A549 (cell line): ENCODE measurements at regions not wholly inside any gene's neighbourhood (a gene's known extent, or its start where the extent isn't known, plus 50 kb on each side); places are given as distances from the start of the nearest gene placed in this dataset.

ENCODE experiments used
- ATAC-seq, 2 experiments: fragments of 200-7000 bp in 1 of 2; fragments of >200 bp in 1 of 2; cut with Nextera tagmentation in 1 of 2; cut with Tn5 transposase in 1 of 2; 3 replicates each; pipeline versions ENCODE4 v1.8.0 to v1.9.1; 2018 to 2020; ENCODE audit warnings: mild to moderate bottlenecking in 1 of 2, moderate library complexity in 1 of 2
- CTCF ChIA-PET: fragments of 300-600 bp; sonication (Branson Sonifier 250); formaldehyde crosslinking; extraction: SDS; loops from one replicate; lab custom pipeline; 2021; ENCODE audit warnings: antibody characterized with exemption, inconsistent platforms; lab: Yijun Ruan, JAX
- POLR2A ChIA-PET: fragments of 350-600 bp; formaldehyde crosslinking; extraction: SDS; loops from one replicate; lab custom pipeline; 2021; ENCODE audit warnings: antibody characterized with exemption, inconsistent platforms; lab: Yijun Ruan, JAX
- DNase-seq, 2 experiments: peaks; one replicate each; pipeline versions ENCODE4 v3.0.0 to v3.0.0-alpha.2; 2011 to 2016; ENCODE audit warnings: low read depth in 1 of 2, low spot score in 1 of 2
- FAIRE-seq: peaks from 2 replicates; lab custom pipeline; 2011; peaks lifted over from hg19 to GRCh38; lab: Jason Lieb, UNC
- H3K27ac ChIP-seq, 2 experiments: fragments of >200 bp; sonication (Bioruptor Twin); formaldehyde crosslinking; 3 replicates each; pipeline ENCODE4 v1.5.1; 2016 to 2017
- H3K4me1 ChIP-seq: fragments of >200 bp; sonication (Bioruptor Twin); formaldehyde crosslinking; 3 replicates; pipeline ENCODE4 v1.6.1; 2016
- H3K4me2 ChIP-seq: fragments of >200 bp; sonication (Bioruptor Twin); formaldehyde crosslinking; 3 replicates; pipeline ENCODE4 v1.6.1; 2016
- H3K4me3 ChIP-seq: fragments of >200 bp; sonication (Bioruptor Twin); formaldehyde crosslinking; 3 replicates; pipeline ENCODE4 v1.5.1; 2016
- H3K9me3 ChIP-seq: fragments of >200 bp; sonication (Bioruptor Twin); formaldehyde crosslinking; 3 replicates; pipeline ENCODE4 v1.6.1; 2016
- CBX2 ChIP-seq: fragments of 200-600 bp; sonication (generic); IDR thresholded peaks from 2 replicates; pipeline ENCODE4 v1.6.1; 2016; ENCODE audit warnings: low read depth, mild to moderate bottlenecking, borderline replicate concordance
- CHD2 ChIP-seq: fragments of 150-350 bp; IDR thresholded peaks from 2 replicates; pipeline ENCODE4 v1.6.1; 2014; ENCODE audit warnings: low read length; ENCODE audit not compliant: partially characterized antibody
- EHMT2 ChIP-seq: fragments of 200-600 bp; sonication (generic); IDR thresholded peaks from 2 replicates; pipeline ENCODE4 v1.6.1; 2016; ENCODE audit warnings: antibody characterized with exemption, low read depth, mild to moderate bottlenecking, moderate library complexity
- FOSL2 ChIP-seq, 2 experiments: fragments of 450-650 bp in 1 of 2; fragments of >200 bp in 1 of 2; sonication (Bioruptor Twin) in 1 of 2; formaldehyde crosslinking; IDR thresholded peaks; 2 replicates each; pipeline versions ENCODE4 v1.5.0 to v1.6.1; 2016 to 2020; ENCODE audit warnings: mild to moderate bottlenecking in 1 of 2, moderate library complexity in 1 of 2
- HEYL ChIP-seq: fragments of 250-450 bp; sonication (Bioruptor Pico); IDR thresholded peaks from 2 replicates; pipeline ENCODE4 v1.8.0; 2021; ENCODE audit warnings: mild to moderate bottlenecking, moderate library complexity
- HOXA7 ChIP-seq: fragments of 250-450 bp; sonication (Bioruptor Pico); IDR thresholded peaks from 2 replicates; pipeline ENCODE4 v1.5.0; 2020; ENCODE audit warnings: mild to moderate bottlenecking, moderate library complexity
- HOXB13 ChIP-seq: fragments of 250-450 bp; sonication (Bioruptor Pico); IDR thresholded peaks from 2 replicates; pipeline ENCODE4 v1.5.0; 2020; ENCODE audit warnings: low read depth, mild to moderate bottlenecking, moderate library complexity
- JUN ChIP-seq, 2 experiments: fragments of >200 bp; sonication (Bioruptor Twin); formaldehyde crosslinking; IDR thresholded peaks; 2 replicates in 1 of 2; 3 replicates in 1 of 2; pipeline ENCODE4 v1.6.1; 2016 to 2017
- JUNB ChIP-seq: fragments of >200 bp; sonication (Bioruptor Twin); formaldehyde crosslinking; IDR thresholded peaks from 2 replicates; pipeline ENCODE4 v1.6.1; 2016
- KDM5A ChIP-seq: fragments of 200-600 bp; sonication (generic); IDR thresholded peaks from 2 replicates; pipeline ENCODE4 v1.6.1; 2016; ENCODE audit warnings: antibody characterized with exemption, mild to moderate bottlenecking
- MAZ ChIP-seq: fragments of 150-350 bp; IDR thresholded peaks from 2 replicates; pipeline ENCODE4 v1.6.1; 2014; ENCODE audit warnings: antibody characterized with exemption, low read depth, low read length, borderline replicate concordance
- MYC ChIP-seq: IDR thresholded peaks from 2 replicates; pipeline ENCODE4 v1.6.1; 2012; ENCODE audit warnings: mild to moderate bottlenecking, inconsistent platforms, low read length, improper control_type of control experiment, borderline replicate concordance
- NPAS2 ChIP-seq: fragments of 250-450 bp; sonication (Bioruptor Pico); IDR thresholded peaks from 2 replicates; pipeline ENCODE4 v1.8.0; 2022; ENCODE audit warnings: mild to moderate bottlenecking, moderate library complexity, borderline replicate concordance
- NR3C1 ChIP-seq: fragments of >200 bp; sonication (Bioruptor Twin); formaldehyde crosslinking; IDR thresholded peaks from 3 replicates; pipeline ENCODE4 v1.6.1; 2017
- RNF2 ChIP-seq: fragments of 200-600 bp; sonication (generic); IDR thresholded peaks from 2 replicates; pipeline ENCODE4 v1.6.1; 2016; ENCODE audit warnings: low read depth, mild to moderate bottlenecking, antibody characterized with exemption, moderate library complexity, borderline replicate concordance
- TP53 ChIP-seq: fragments of 250-450 bp; sonication (Bioruptor Pico); IDR thresholded peaks from 2 replicates; pipeline ENCODE4 v1.5.0; 2021; ENCODE audit warnings: mild to moderate bottlenecking, moderate library complexity
- ZSCAN20 ChIP-seq: fragments of 250-450 bp; sonication (Bioruptor Pico); IDR thresholded peaks from 2 replicates; pipeline ENCODE4 v1.8.0; 2022; ENCODE audit warnings: mild to moderate bottlenecking, moderate library complexity
- WGBS: methylation state at CpG from one replicate; pipeline ENCODE4 v1.1.6; 2017; ENCODE audit errors: missing lambda C conversion rate; 5-methylcytosine and 5-hydroxymethylcytosine counted together
- TF ChIP-seq, protein P1 (sequence below): IDR thresholded peaks from 2 replicates; pipeline ENCODE4 v1.6.1; 2012
- TF ChIP-seq, protein P2 (sequence below): IDR thresholded peaks from 2 replicates; pipeline ENCODE4 v1.6.1; 2012
- TF ChIP-seq, protein P3 (sequence below): fragments of 250-450 bp; sonication (Bioruptor Pico); IDR thresholded peaks from 2 replicates; pipeline ENCODE4 v1.5.0; 2020; ENCODE audit warnings: low read depth, mild to moderate bottlenecking, moderate library complexity
- TF ChIP-seq, protein P4 (sequence below): fragments of >200 bp; sonication (Bioruptor Twin); formaldehyde crosslinking; IDR thresholded peaks from 2 replicates; pipeline ENCODE4 v1.6.1; 2016

DNA sequence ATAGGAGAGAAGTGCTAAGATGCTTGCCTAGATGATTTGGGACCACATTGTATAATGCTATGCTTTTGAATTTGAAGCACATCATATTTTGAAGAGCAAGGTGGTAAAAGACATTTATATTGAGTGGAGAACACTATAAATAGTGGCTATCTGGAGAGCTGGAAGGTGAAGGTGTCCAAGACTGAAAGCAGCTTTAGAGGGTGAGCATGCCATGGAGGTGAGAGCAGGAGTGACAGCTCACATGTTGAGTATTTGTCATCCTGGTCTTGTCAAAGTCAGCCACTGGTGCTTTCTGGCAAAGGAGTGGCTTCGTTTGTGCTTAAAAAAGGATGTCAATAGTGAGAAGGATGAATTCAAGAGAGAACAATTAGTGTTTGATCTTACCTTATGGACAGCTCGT is 225.9 kb downstream of the COG6 start (continued):
- TF ChIP-seq HEYL (CRISPR knock-in tag): no peak
- no peak for TF ChIP-seq JUN (IDR thresholded peaks at IDR 0.05)

DNA sequence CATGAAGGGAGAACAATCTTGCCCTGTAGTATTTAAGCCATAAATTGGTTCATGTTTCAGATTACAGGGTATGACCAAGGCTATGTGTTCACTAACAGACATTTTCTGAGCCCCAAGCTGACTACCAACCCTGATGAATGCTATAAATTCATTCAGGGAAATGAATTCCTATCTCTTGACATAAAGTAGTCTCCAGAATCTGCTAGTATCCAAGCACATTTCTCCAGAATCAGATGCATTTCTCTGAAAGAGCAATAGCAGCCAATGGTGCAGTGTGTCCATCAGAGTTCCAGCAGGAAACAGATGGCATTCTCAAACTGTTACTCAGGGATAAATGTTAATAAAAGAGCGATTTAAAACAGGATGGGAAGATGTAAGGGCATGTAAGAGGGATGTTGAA is 226.4 kb downstream of the COG6 start:
- Histone ChIP-seq H3K9me3 (no peaks in the 10 kb centered on the region; the same call in 2 of the 3 replicates), H3K4me2 (no peak overlapping the region), H3K27ac (no peak overlapping the region), H3K4me3 (no peak overlapping the region), H3K4me1 (no peaks in the 10 kb centered on the region)
- CTCF ChIA-PET: interaction anchor here (0.8 kb wide), 1 partner anchor 60 kb away, joined by 4 read pairs; no protein-coding TSS in a partner anchor
- no peak for FAIRE-seq
- ATAC-seq: no peak
- POLR2A ChIA-PET: no interaction called here
- TF ChIP-seq HOXB13 (CRISPR knock-in tag): no peak
- TF ChIP-seq, protein P1, sequence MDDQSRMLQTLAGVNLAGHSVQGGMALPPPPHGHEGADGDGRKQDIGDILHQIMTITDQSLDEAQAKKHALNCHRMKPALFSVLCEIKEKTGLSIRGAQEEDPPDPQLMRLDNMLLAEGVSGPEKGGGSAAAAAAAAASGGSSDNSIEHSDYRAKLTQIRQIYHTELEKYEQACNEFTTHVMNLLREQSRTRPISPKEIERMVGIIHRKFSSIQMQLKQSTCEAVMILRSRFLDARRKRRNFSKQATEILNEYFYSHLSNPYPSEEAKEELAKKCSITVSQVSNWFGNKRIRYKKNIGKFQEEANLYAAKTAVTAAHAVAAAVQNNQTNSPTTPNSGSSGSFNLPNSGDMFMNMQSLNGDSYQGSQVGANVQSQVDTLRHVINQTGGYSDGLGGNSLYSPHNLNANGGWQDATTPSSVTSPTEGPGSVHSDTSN: no peak
- no peak for TF ChIP-seq ZSCAN20 (CRISPR knock-in tag)
- TF ChIP-seq, protein P2, sequence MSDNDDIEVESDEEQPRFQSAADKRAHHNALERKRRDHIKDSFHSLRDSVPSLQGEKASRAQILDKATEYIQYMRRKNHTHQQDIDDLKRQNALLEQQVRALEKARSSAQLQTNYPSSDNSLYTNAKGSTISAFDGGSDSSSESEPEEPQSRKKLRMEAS: no peak
- TF ChIP-seq MYC: no peak
- TF ChIP-seq TP53: no peak
- no peak for TF ChIP-seq CBX2
- TF ChIP-seq NPAS2 (CRISPR knock-in tag): no peak
- no peak for TF ChIP-seq HOXA7 (CRISPR knock-in tag)
- TF ChIP-seq, protein P3, sequence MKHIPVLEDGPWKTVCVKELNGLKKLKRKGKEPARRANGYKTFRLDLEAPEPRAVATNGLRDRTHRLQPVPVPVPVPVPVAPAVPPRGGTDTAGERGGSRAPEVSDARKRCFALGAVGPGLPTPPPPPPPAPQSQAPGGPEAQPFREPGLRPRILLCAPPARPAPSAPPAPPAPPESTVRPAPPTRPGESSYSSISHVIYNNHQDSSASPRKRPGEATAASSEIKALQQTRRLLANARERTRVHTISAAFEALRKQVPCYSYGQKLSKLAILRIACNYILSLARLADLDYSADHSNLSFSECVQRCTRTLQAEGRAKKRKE (CRISPR knock-in tag): no peak
- TF ChIP-seq RNF2: no peak
- TF ChIP-seq EHMT2: no peak
- TF ChIP-seq KDM5A: no peak
- TF ChIP-seq JUNB: no peak
- WGBS: 0% methylated on average over 1 of the region's 1 CpG
- DNase-seq: no peak

DNA sequence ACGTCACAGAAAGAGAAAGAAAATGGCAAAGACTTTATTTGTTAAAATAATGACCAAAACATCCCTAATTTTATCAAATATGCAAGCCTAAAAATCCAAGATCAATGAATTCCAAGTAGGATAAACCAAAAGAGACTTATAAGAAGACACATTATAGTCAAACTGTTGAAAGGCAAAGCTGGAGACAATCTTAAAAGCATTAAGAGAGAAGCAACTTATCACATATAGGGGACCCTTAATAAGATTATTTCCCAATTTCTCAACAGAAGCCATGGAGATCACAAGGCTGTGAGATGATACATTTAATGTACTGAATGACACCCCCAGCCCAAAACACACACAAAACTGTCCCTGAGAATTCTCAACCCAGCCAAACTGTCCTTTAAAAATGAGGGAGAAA is 228.7 kb downstream of the COG6 start:
- no peak overlapping the region for H3K4me2 ChIP-seq
- CTCF ChIA-PET: no interaction called here
- H3K4me3 ChIP-seq: no peak overlapping the region
- TF ChIP-seq HEYL (CRISPR knock-in tag) (no peak), EHMT2 (no peak), NR3C1 (no peak), ZSCAN20 (CRISPR knock-in tag) (no peak), FOSL2 (IDR thresholded peaks at IDR 0.05) (no peak), FOSL2 (CRISPR knock-in tag; IDR thresholded peaks at IDR 0.05) (no peak), CHD2 (no peak), MAZ (no peak)
- TF ChIP-seq, protein P4, sequence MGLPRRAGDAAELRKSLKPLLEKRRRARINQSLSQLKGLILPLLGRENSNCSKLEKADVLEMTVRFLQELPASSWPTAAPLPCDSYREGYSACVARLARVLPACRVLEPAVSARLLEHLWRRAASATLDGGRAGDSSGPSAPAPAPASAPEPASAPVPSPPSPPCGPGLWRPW: no peak
- TF ChIP-seq, all 56 proteins: peak for 0
- H3K9me3 ChIP-seq: no peaks in the 10 kb centered on the region; the same call in 2 of the 3 replicates
- no peak for ATAC-seq
- 0% methylated on average over 1 of the region's 1 CpG for WGBS
- POLR2A ChIA-PET: no interaction called here
- no peak for FAIRE-seq
- no peak overlapping the region for H3K27ac ChIP-seq
- DNase-seq: no peak
- H3K4me1 ChIP-seq: no peaks in the 10 kb centered on the region

DNA sequence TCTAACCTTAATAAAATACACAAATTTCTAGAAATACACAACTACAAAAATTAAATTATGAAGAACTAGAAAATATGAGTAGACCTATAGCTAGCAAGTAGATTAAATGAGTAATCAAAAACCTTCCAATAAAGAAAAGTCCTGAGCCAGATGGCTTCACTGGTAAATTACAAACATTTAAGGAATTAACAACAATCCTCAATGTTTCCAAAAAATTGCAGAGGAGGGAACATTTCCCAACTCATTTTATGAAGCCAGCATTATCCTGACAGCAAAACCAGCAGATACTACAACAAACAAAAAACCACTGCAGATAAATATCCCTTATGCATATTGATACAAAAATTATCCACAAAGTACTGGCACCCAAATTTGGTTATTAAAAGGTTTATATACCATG is 230.9 kb downstream of the COG6 start:
- ChIA-PET CTCF (no interaction called here), POLR2A (no interaction called here)
- Histone ChIP-seq H3K9me3 (no peaks in the 10 kb centered on the region; the same call in 2 of the 3 replicates), H3K27ac (no peak overlapping the region), H3K4me1 (no peaks in the 10 kb centered on the region), H3K4me2 (no peak overlapping the region), H3K4me3 (no peak overlapping the region)
- no peak for ATAC-seq
- no peak for TF ChIP-seq JUNB
- no peak for FAIRE-seq
- DNase-seq: no peak
